HepG2 (cell line): ENCODE measurements at regions not wholly inside any gene's neighbourhood (a gene's known extent, or its start where the extent isn't known, plus 50 kb on each side); places are given as distances from the start of the nearest gene placed in this dataset.

ENCODE experiments used
- DZIP1 ChIP-seq: sonication (generic); formaldehyde crosslinking; IDR thresholded peaks from 2 replicates; pipeline ENCODE4 v1.5.0; 2020; ENCODE audit warnings: mild to moderate bottlenecking, missing genetic modification reagents
- ZBTB40 ChIP-seq, 2 experiments: fragments of 450-650 bp in 1 of 2; sonication (generic) in 1 of 2; formaldehyde crosslinking in 1 of 2; IDR thresholded peaks; 2 replicates each; pipeline versions ENCODE4 v1.6.1 to v1.8.0; 2016 to 2022; ENCODE audit warnings: antibody characterized with exemption in 1 of 2, mild to moderate bottlenecking in 1 of 2, missing genetic modification reagents in 1 of 2
- ZNF205 ChIP-seq: IDR thresholded peaks from 2 replicates; pipeline ENCODE4 v1.6.1; 2018; ENCODE audit warnings: missing biosample characterization, missing genetic modification reagents
- ZNF788 ChIP-seq: sonication (generic); formaldehyde crosslinking; IDR thresholded peaks from 2 replicates; pipeline ENCODE4 v1.5.0; 2020; ENCODE audit warnings: mild to moderate bottlenecking, missing genetic modification reagents, borderline replicate concordance

- no peak for TF ChIP-seq ZBTB40 (IDR thresholded peaks at IDR 0.05)
- no peak for TF ChIP-seq ZBTB40 (CRISPR knock-in tag; IDR thresholded peaks at IDR 0.05)
- TF ChIP-seq ZNF788 (CRISPR knock-in tag) = no peak
- no peak for TF ChIP-seq ZNF205 (CRISPR knock-in tag)
- TF ChIP-seq DZIP1 = no peak
Observed at GRCh38 chr5:3190433-3190832, 405.2 kb upstream of the IRX1 start (continued).
